Neuronal stem cell (in vitro differentiated cells): ENCODE measurements at regions not wholly inside any gene's neighbourhood (a gene's known extent, or its start where the extent isn't known, plus 50 kb on each side); places are given as distances from the start of the nearest gene placed in this dataset.

Experiments used
- DNase-seq: peaks from one replicate; pipeline ENCODE4 v3.0.0-alpha.2; 2013; ENCODE audit warnings: low spot score
- H2AFZ ChIP-seq: one replicate; pipeline ENCODE4 v1.6.1; 2013; ENCODE audit warnings: mild to moderate bottlenecking, low read length, inconsistent platforms
- H2AK5ac ChIP-seq: 2 replicates; pipeline ENCODE4 v1.6.1; 2013; ENCODE audit warnings: low read depth, mild to moderate bottlenecking, inconsistent platforms, low read length, moderate library complexity, mixed read lengths
- H2BK120ac ChIP-seq: 2 replicates; pipeline ENCODE4 v1.6.1; 2013; ENCODE audit warnings: low read depth, mild to moderate bottlenecking, inconsistent platforms, low read length, moderate library complexity, mixed read lengths
- H2BK12ac ChIP-seq: one replicate; pipeline ENCODE4 v1.6.1; 2013; ENCODE audit warnings: low read length, inconsistent platforms
- H2BK15ac ChIP-seq: 2 replicates; pipeline ENCODE4 v1.6.1; 2013; ENCODE audit warnings: mild to moderate bottlenecking, low read length, inconsistent platforms, mixed read lengths
- H2BK5ac ChIP-seq: one replicate; pipeline ENCODE4 v1.6.1; 2013; ENCODE audit warnings: inconsistent platforms, mild to moderate bottlenecking, low read length, moderate library complexity
- H3K14ac ChIP-seq: one replicate; pipeline ENCODE4 v1.6.1; 2013; ENCODE audit warnings: low read length, inconsistent platforms
- H3K18ac ChIP-seq: 2 replicates; pipeline ENCODE4 v1.6.1; 2013; ENCODE audit warnings: low read length, inconsistent platforms
- H3K23ac ChIP-seq: 2 replicates; pipeline ENCODE4 v1.6.1; 2013; ENCODE audit warnings: low read depth, mild to moderate bottlenecking, mixed read lengths, low read length, inconsistent platforms; ENCODE audit not compliant: poor library complexity
- H3K27ac ChIP-seq: replicated peaks from 3 replicates; pipeline ENCODE4 v1.5.1; 2013; ENCODE audit warnings: low read length, inconsistent platforms
- H3K27me3 ChIP-seq, 3 experiments: 2 replicates each; pipeline ENCODE4 v1.6.1; 2013; ENCODE audit warnings: low read length in 3 of 3, mild to moderate bottlenecking in 2 of 3, inconsistent platforms in 1 of 3, low read depth in 1 of 3, mixed read lengths in 1 of 3, moderate library complexity in 1 of 3; ENCODE audit not compliant: control insufficient read depth in 3 of 3, insufficient read depth in 3 of 3
- H3K36me3 ChIP-seq, 2 donors: replicated peaks in 1 of 2; 2 replicates each; pipeline ENCODE4 v1.6.1; 2013; ENCODE audit warnings: low read length in 2 of 2; ENCODE audit not compliant: control insufficient read depth in 2 of 2, insufficient read depth in 2 of 2
- H3K4ac ChIP-seq: 2 replicates; pipeline ENCODE4 v1.6.1; 2013; ENCODE audit warnings: inconsistent platforms, mild to moderate bottlenecking, low read length, moderate library complexity
- H3K4me1 ChIP-seq, 2 donors: 1 replicate in 1 of 2; 2 replicates in 1 of 2; pipeline ENCODE4 v1.6.1; 2013; ENCODE audit warnings: low read length in 2 of 2, low read depth in 1 of 2; ENCODE audit not compliant: control insufficient read depth in 2 of 2, insufficient read depth in 1 of 2
- H3K4me2 ChIP-seq: one replicate; pipeline ENCODE4 v1.6.1; 2013; ENCODE audit warnings: mild to moderate bottlenecking, low read length, inconsistent platforms; ENCODE audit not compliant: insufficient read depth, poor library complexity, severe bottlenecking
- H3K4me3 ChIP-seq, 2 donors: 2 replicates each; pipeline ENCODE4 v1.5.1; 2013; ENCODE audit warnings: low read length in 2 of 2, mild to moderate bottlenecking in 2 of 2, inconsistent platforms in 1 of 2, moderate library complexity in 1 of 2
- H3K79me1 ChIP-seq: one replicate; pipeline ENCODE4 v1.6.1; 2013; ENCODE audit warnings: low read depth, mild to moderate bottlenecking, inconsistent platforms, low read length, moderate library complexity
- H3K9ac ChIP-seq: one replicate; pipeline ENCODE4 v1.6.1; 2013; ENCODE audit warnings: mild to moderate bottlenecking, low read depth, low read length, inconsistent platforms; ENCODE audit not compliant: poor library complexity
- H3K9me3 ChIP-seq, 2 donors: replicated peaks in 1 of 2; 2 replicates each; pipeline versions ENCODE3 to v1.6.1; 2013; ENCODE audit warnings: low read length in 2 of 2, mild to moderate bottlenecking in 2 of 2, inconsistent platforms in 1 of 2, low read depth in 1 of 2, mixed read lengths in 1 of 2, moderate library complexity in 1 of 2; ENCODE audit not compliant: control insufficient read depth in 2 of 2, insufficient read depth in 1 of 2
- H4K8ac ChIP-seq: one replicate; pipeline ENCODE4 v1.6.1; 2013; ENCODE audit warnings: low read depth, mild to moderate bottlenecking, inconsistent platforms, low read length, moderate library complexity
- H4K91ac ChIP-seq: one replicate; pipeline ENCODE4 v1.6.1; 2013; ENCODE audit warnings: low read length, low read depth, mild to moderate bottlenecking, inconsistent platforms; ENCODE audit not compliant: poor library complexity
- WGBS, 2 donors: extraction: QIAGEN DNeasy Blood & Tissue Kit; methylation state at CpG; one replicate each; pipeline ENCODE4 v1.1.7; 2013; ENCODE audit warnings: missing lambda C conversion rate in 2 of 2, mixed read lengths in 1 of 2; ENCODE audit not compliant: insufficient read length in 2 of 2, insufficient replicate concordance in 1 of 2; ENCODE audit errors: extremely low coverage in 2 of 2; 5-methylcytosine and 5-hydroxymethylcytosine counted together

DNA sequence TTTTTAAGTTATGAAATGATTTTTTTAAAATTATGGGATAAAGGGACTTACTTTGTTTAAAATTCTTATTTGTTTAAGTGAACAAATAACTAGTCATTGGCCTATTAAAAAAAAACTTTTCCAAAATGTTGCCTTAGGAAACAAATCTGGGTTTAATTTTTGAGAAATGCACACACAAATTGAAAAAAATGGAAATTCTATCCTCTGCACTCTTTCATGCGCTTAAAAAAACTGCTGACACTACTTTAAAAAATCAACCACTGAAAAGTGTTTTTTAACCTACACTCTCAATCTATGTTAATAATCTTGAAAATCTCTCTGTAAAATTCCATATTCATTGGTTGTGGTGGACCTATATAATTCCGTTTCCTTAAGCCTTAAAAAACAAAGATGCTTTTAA is 163.4 kb upstream of the DAB2 start:
- WGBS, 2 donors: no CpG with 5 or more reads among the region's 2 CpGs
- H3K4ac ChIP-seq: no peak overlapping the region

DNA sequence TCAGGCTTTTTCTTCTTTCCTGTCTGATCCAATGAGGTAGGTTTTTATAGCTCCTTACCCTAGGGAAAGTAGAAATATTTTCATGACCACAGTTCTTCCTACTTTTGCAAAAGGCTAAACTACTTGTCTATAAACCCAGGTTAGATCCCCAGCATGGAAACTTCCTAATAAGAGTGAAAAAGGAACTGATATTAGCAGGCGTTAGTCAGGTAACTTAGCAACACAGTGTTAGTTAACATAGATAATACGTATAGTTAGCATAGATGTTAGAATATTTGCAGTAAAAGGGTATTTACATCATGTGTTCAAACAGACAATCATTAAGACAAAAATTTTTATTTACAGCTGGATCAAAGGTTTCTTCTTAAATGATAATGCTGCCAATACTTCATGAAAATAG is 162.9 kb upstream of the DAB2 start:
- Histone ChIP-seq H2BK5ac (no peak overlapping the region), H3K23ac (no peak overlapping the region), H3K27ac (no peak overlapping the region), H3K4ac (no peak overlapping the region), H3K4me3 (no peak overlapping the region), H4K8ac (no peak overlapping the region), H2BK15ac (no peak overlapping the region), H2AFZ (no peak overlapping the region), H3K9me3 (no peaks in the 10 kb centered on the region), H4K91ac (no peak overlapping the region), H3K27me3 (no peaks in the 10 kb centered on the region), H3K4me2 (no peak overlapping the region), H3K9ac (no peak overlapping the region), H3K36me3 (no peaks in the 10 kb centered on the region), H2BK12ac (no peak overlapping the region), H3K4me1 (no peaks in the 10 kb centered on the region), H2BK120ac (no peak overlapping the region), H3K18ac (no peak overlapping the region), H3K14ac (no peak overlapping the region), H3K79me1 (no peaks in the 10 kb centered on the region), H2AK5ac (no peak overlapping the region)
- WGBS, 2 donors: no CpG with 5 or more reads among the region's 2 CpGs
- no peak for DNase-seq

More for the DNA sequence above, 163.4 kb upstream of the DAB2 start:
- no peak overlapping the region for H3K27ac ChIP-seq
- H3K9ac ChIP-seq: no peak overlapping the region
- no peak for DNase-seq
- H3K36me3 ChIP-seq: no peaks in the 10 kb centered on the region
- H3K9me3 ChIP-seq: no peaks in the 10 kb centered on the region
- no peak overlapping the region for H2BK5ac ChIP-seq
- H4K91ac ChIP-seq: no peak overlapping the region
- H3K79me1 ChIP-seq: no peaks in the 10 kb centered on the region
- no peaks in the 10 kb centered on the region for H3K27me3 ChIP-seq
- no peak overlapping the region for H4K8ac ChIP-seq
- no peak overlapping the region for H3K4me2 ChIP-seq
- no peaks in the 10 kb centered on the region for H3K4me1 ChIP-seq
- no peak overlapping the region for H2BK15ac ChIP-seq
- no peak overlapping the region for H3K23ac ChIP-seq
- no peak overlapping the region for H3K14ac ChIP-seq
- H2BK12ac ChIP-seq: no peak overlapping the region
- no peak overlapping the region for H3K18ac ChIP-seq
- H3K4me3 ChIP-seq: no peak overlapping the region
- no peak overlapping the region for H2BK120ac ChIP-seq
- H2AK5ac ChIP-seq: no peak overlapping the region
- H2AFZ ChIP-seq: no peak overlapping the region

- Histone ChIP-seq H3K23ac (no peak overlapping the region), H2BK5ac (no peak overlapping the region), H2AFZ (no peak overlapping the region), H3K4me3 (peak overlapping the region in 1 of 2 donors; percentile 48), H3K9ac (no peak overlapping the region), H3K36me3 (no peaks in the 10 kb centered on the region), H3K79me1 (no peaks in the 10 kb centered on the region), H4K8ac (no peak overlapping the region), H2BK120ac (no peak overlapping the region), H2AK5ac (no peak overlapping the region), H3K14ac (no peak overlapping the region), H3K4me2 (no peak overlapping the region), H3K18ac (peak overlapping the region; percentile 39), H3K4ac (no peak overlapping the region), H2BK15ac (no peak overlapping the region), H4K91ac (no peak overlapping the region), H3K27me3 (no peaks in the 10 kb centered on the region), H2BK12ac (no peak overlapping the region), H3K9me3 (no peaks in the 10 kb centered on the region), H3K27ac (no peak overlapping the region), H3K4me1 (no peaks in the 10 kb centered on the region)
- WGBS, 2 donors: no CpG with 5 or more reads among the region's 9 CpGs
- DNase-seq: no peak
Measured at GRCh38 chr5:39586185-39586584, 161.4 kb upstream of the DAB2 start.

DNA sequence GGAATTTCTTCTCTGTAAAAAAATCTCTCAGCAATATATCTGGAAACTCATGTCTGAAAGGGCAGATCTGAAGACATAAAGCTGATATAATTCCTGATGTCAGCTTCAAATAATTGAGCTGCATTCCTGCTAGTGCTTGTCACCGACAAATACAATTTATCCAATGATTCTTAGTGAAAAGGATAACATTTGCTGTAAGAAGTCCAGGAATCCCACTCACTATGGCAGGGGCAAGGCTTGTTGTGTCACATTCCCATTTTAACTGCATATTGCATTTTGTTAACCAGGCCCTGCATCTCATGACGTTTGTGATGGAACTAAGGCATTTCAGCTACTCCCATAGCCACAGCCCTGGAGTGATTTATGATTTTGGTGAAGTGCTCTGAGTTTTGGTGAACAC is 160.1 kb upstream of the DAB2 start:
- Histone ChIP-seq H3K79me1 (no peaks in the 10 kb centered on the region), H3K23ac (no peak overlapping the region), H3K27me3 (no peaks in the 10 kb centered on the region), H2AFZ (no peak overlapping the region), H2BK12ac (no peak overlapping the region), H3K36me3 (no peaks in the 10 kb centered on the region), H2BK120ac (no peak overlapping the region), H3K4me2 (no peak overlapping the region), H4K8ac (no peak overlapping the region), H3K4me1 (no peaks in the 10 kb centered on the region), H2AK5ac (no peak overlapping the region), H3K4ac (no peak overlapping the region), H3K9me3 (no peaks in the 10 kb centered on the region), H3K4me3 (no peak overlapping the region), H2BK5ac (no peak overlapping the region), H3K9ac (no peak overlapping the region), H3K14ac (no peak overlapping the region), H3K18ac (no peak overlapping the region), H2BK15ac (no peak overlapping the region), H4K91ac (no peak overlapping the region), H3K27ac (no peak overlapping the region)
- DNase-seq: no peak
- WGBS, 2 donors: no CpG with 5 or more reads among the region's 2 CpGs
